ENCODE measurements at regions not wholly inside any gene's neighbourhood (a gene's known extent, or its start where the extent isn't known, plus 50 kb on each side); places are given as distances from the start of the nearest gene placed in this dataset.

DNA sequence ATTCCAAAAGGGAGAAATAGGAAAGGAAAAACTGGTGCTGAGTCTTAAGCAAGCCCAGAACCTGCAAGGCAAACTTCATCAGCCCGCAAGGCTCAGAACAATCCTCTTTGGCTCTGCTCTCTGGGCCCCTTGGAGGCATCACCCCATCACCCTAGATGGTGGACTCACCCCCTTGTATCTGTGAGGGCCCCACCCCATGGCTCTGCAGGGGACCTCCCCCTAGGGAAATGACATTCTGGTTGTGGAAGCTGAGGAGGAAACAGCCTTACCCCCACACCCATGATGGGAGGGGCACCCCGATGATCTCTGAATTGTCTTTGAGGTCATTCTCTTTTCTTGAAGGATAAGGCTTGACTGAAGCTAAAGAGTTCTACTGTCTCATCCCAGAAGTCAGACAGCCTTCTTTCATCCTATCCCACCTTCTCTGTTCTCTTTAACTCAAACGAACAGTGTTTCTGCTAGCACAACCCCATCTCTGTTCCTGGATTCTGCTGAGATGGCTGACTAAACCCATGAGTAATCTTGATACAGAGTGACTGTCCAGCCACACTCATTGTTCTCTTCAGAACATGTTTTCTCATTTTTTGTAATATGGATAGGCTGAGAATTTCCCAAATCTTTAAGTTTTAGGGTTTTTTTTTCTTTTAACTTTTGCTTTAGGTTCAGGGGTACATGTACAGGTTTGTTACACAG is 492.1 kb upstream of the MYT1L start:
- in situ Hi-C loops (cut with HindIII; ENCODE audit: low sequenced_read_pairs) = no loop called here

DNA sequence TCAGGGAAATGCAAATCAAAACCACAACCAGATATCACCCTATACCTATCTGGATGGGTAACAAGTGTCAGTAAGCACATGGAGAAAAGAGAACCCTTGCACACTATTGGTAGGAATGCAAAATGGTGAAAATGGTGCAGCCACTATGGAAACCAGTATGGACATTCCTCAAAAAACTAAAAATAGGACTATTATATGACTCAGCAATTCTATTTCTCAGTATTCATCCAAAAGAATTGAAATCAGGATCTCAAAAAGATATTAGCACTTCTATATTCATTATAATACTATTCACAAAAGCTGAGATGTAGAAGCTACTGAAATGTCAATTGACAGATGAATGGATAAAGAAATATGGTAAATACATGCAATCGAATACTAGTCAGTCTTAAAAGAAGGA is 491.1 kb upstream of the MYT1L start:
- in situ Hi-C loops (cut with HindIII; ENCODE audit: low sequenced_read_pairs) = no loop called here

GRCh38 chr2:2812648-2813047 is 481.6 kb upstream of the MYT1L start:
- in situ Hi-C loops (cut with HindIII; ENCODE audit: low sequenced_read_pairs) = no loop called here

GRCh38 chr2:2812117-2812516 is 481.0 kb upstream of the MYT1L start:
- in situ Hi-C loops (cut with HindIII; ENCODE audit: low sequenced_read_pairs) = no loop called here

DNA sequence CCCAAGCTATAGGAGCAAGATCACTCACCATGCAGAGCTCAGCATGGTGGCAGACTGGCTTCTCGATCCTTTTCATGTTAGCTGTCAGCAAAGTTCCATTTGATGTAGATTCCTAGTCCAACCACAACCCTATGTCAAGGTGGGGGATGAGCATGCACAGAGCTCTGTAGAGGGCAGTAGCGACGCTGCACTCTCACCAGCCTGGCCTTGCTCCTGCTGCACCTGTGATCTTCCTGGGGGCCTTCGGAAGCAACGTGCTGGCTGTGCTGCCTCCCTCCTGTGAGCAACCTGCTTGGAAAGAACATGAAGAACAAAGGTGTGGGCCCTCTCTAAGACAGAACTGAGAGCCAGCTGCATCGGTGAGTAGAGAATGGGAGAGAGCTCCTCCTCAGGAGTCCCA is 479.4 kb upstream of the MYT1L start:
- in situ Hi-C loops (cut with HindIII; ENCODE audit: low sequenced_read_pairs) = no loop called here

- in situ Hi-C loops (cut with HindIII; ENCODE audit: low sequenced_read_pairs) = no loop called here
Observed at GRCh38 chr2:2809771-2810170, 478.7 kb upstream of the MYT1L start.

GRCh38 chr2:2808551-2809058 is 477.5 kb upstream of the MYT1L start:
- in situ Hi-C loops (cut with HindIII; ENCODE audit: low sequenced_read_pairs) = no loop called here

DNA sequence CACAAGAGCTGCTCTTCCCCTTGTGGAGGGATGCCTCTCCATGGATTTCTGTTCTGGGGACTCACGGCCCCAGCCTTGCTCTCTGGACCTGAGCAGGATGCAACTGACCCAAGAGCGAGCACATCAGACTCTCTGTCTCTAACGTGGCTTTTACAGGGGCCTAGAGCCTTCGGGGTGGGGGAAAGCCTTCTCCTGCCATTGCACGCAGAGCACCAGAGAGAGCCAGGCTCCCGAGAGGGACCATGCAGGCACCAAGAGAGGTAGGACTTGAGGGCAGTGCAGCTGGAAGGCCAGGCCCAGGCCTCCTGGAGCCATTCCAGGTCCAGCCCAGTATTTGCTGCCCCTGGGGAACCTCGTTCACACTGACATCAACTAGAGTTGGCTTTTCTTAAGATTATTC is 475.6 kb upstream of the MYT1L start:
- in situ Hi-C loops (cut with HindIII; ENCODE audit: low sequenced_read_pairs) = no loop called here

- in situ Hi-C loops (cut with HindIII; ENCODE audit: low sequenced_read_pairs) = no loop called here
Observed at GRCh38 chr2:2805263-2805662, 474.2 kb upstream of the MYT1L start.

GRCh38 chr2:2804528-2804927 is 473.5 kb upstream of the MYT1L start:
- in situ Hi-C loops (cut with HindIII; ENCODE audit: low sequenced_read_pairs) = no loop called here

- in situ Hi-C loops (cut with HindIII; ENCODE audit: low sequenced_read_pairs) = no loop called here
Observed at GRCh38 chr2:2801458-2801857, 470.4 kb upstream of the MYT1L start.

DNA sequence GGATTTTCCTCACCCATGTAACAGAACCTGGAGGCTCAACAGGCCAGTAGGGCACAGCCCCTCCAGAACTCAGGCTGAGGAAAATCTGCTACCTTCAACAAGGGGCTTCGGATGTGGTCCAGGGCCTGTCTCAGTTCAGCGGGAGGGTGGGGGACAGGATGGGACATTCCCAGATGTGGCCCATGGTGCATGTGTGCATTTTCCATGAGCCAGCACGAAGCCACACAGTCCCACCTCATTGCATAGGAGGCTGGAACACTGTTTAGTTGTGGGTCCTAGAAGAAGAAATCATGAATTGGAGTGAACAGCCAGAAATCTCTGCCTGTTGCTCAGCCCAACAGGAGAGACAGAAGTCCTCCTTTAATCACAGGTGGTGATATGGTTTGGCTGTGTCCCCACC is 469.6 kb upstream of the MYT1L start:
- in situ Hi-C loops (cut with HindIII; ENCODE audit: low sequenced_read_pairs) = no loop called here

GRCh38 chr2:2800001-2800400 is 468.9 kb upstream of the MYT1L start:
- in situ Hi-C loops (cut with HindIII; ENCODE audit: low sequenced_read_pairs) = no loop called here

DNA sequence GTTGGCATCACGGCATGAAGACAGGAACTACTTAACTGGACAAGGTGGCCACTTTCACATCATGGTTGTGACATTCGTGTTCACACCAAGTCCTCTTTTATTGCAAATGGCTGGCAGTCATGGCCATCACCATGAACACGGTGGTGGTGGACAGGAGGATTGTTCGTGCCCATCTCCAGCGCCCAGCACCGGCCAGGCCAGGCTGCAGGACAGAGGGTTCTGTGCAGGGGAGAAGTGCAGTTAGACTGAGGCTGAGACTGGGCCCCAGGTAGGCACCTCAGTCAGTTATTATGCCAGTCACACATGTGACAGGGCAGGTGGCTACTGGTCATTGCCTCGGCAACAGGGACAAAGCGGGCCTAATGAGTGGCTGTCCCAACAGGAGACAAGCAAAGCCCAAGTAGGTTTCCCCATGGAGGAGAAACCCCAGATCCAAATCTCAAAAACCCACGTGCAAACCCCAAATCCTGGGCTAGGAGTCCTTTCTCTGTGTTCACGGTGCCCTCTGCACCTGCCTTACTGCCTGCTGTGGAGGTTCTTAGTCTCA is 468.1 kb upstream of the MYT1L start:
- in situ Hi-C loops (cut with HindIII; ENCODE audit: low sequenced_read_pairs) = no loop called here

GRCh38 chr2:2798337-2798736 is 467.3 kb upstream of the MYT1L start:
- in situ Hi-C loops (cut with HindIII; ENCODE audit: low sequenced_read_pairs) = no loop called here

GRCh38 chr2:2797797-2798196 is 466.7 kb upstream of the MYT1L start:
- in situ Hi-C loops (cut with HindIII; ENCODE audit: low sequenced_read_pairs) = no loop called here

DNA sequence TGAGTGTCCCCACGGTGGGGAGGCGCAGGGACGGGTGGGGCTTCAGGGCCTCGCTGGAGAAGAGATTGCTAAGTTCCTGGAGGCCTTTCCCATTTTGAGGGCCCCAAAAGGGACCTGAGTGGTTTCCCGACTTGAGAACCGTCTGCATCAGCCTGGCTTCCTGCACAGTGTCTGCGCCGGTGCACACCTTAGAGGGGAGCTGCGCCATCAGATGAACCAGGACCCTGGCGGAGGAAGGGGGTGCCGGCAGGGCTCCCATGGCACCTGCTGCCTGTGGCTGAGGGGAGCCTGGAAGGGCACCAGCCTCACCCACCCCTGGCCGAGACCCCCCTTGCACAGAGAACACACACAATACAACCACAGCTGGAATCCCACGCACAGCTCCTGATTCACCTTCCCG is 465.1 kb upstream of the MYT1L start:
- in situ Hi-C loops (cut with HindIII; ENCODE audit: low sequenced_read_pairs) = no loop called here

DNA sequence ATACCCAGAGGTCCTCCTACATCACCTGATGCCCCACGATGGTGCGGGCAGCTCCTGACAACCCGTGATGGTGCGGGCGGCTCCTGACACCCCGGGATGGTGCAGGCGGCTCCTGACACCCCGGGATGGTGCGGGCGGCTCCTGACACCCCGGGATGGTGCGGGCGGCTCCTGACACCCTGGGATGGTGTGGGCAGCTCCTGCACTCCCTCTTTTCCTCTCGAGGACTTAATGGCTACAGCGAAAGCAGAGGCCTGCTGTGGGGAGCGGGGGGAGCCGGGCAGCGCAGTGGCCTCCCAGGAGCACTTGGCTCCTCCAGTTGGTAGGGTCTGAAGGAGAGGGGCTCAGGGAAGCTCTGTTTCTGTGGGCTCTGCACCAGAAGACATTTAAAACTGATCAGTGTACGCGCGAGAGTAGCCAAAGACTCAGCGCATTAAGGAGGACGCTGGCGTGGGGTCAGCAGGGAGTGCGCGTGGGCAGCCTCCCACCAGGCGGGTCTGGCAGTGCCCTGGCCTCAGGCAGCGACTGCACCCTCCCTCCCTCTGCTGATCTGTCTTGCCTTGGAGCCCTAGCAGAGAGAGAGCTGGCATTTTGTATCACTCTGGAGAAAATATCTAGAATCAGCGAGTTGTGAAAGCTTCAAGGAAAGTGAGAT is 464.5 kb upstream of the MYT1L start:
- in situ Hi-C loops (cut with HindIII; ENCODE audit: low sequenced_read_pairs) = no loop called here

DNA sequence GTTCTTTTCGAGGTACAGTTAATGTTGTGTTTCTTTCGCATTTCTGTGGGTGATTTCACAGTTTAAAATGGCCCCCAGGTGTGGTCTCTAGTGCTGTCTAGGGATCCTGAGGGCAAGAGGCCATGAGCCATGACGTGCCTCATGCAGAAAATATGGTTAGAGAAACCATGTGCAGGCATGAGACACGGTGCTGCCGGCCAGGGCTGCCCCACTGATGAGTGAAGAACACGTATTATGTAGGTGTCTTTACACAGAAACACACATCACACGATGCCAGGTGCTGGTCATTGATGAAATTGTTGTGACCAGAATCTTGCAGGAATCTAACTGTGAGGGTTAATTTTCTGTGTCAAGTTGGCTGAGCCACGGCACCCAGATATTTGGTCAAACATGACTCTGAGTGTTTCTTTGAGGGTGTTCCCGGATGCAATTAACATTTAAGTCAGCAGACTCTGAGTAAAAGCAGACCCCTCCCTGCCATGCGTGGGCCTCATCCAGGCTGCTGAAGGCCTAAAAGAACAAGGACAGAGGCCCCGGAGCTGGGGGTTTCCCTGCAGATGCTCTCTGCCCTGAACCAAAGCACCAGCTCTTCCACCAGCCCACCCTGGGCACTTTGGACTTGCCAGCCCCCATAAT is 463.0 kb upstream of the MYT1L start:
- in situ Hi-C loops (cut with HindIII; ENCODE audit: low sequenced_read_pairs) = no loop called here

GRCh38 chr2:2793514-2793913 is 462.4 kb upstream of the MYT1L start:
- in situ Hi-C loops (cut with HindIII; ENCODE audit: low sequenced_read_pairs) = no loop called here

DNA sequence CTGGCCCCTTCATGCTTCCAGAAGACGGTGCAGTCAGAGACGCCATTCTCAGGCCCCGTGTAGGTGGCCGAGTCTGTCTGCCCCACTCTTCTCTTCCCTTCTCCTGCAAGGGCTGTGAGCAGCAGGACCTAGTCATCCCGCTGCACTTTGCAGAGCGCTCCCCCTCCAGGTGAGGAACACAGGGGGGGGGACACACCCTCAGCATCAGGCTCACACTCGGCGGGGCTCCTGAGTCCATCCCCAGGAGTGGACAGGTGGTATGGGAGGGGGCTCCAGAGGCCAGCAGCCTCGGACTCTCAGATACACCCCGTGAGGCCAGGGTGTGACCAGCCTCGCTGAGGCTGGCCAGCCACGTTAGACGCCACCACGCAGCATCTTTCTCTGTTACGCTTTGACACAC is 460.5 kb upstream of the MYT1L start:
- in situ Hi-C loops (cut with HindIII; ENCODE audit: low sequenced_read_pairs) = no loop called here

DNA sequence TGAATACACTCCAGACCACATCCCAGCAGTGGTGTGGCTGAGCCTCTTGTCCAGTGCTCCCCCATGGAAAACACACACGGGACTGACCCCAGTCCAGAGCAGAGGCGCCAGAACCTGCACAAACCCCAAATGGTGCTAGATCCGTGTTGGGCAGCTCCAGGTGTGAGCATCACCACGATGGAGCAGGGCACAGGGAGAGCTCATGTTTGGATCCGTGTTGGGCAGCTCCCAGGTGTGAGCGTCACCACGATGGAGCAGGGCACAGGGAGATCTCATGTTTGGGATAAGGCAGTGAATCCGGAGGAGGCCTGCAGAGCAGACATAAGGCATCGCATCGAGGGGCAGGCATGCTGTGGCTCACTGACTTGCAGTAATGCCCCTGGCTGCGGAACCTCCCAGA is 460.0 kb upstream of the MYT1L start:
- in situ Hi-C loops (cut with HindIII; ENCODE audit: low sequenced_read_pairs) = no loop called here

All from endothelial cell of hepatic sinusoid (primary cell).